Stimulated activated CD4-positive, alpha-beta T cell treated with anti-CD3 and anti-CD28 coated beads, Interleukin-1b, Interleukin-23, amount 100 ng/mL, for 24 hours (primary cell): ENCODE measurements at regions not wholly inside any gene's neighbourhood (a gene's known extent, or its start where the extent isn't known, plus 50 kb on each side); places are given as distances from the start of the nearest gene placed in this dataset.
"Not testable (repeated sequence)": the region's sequence is repeated elsewhere in the genome, so short reads cannot be mapped to it uniquely, and the experiment has no call there.

Source experiments
- DNase-seq, 4 experiments: peaks; one replicate each; pipeline ENCODE4 v3.0.0-alpha.2; 2020; ENCODE audit warnings: low read depth in 4 of 4, low spot score in 1 of 4

- DNase-seq, result no peak
These were observed 832.3 kb upstream of the SLC10A2 start for GRCh38 chr13:103898481-103898880.

DNA sequence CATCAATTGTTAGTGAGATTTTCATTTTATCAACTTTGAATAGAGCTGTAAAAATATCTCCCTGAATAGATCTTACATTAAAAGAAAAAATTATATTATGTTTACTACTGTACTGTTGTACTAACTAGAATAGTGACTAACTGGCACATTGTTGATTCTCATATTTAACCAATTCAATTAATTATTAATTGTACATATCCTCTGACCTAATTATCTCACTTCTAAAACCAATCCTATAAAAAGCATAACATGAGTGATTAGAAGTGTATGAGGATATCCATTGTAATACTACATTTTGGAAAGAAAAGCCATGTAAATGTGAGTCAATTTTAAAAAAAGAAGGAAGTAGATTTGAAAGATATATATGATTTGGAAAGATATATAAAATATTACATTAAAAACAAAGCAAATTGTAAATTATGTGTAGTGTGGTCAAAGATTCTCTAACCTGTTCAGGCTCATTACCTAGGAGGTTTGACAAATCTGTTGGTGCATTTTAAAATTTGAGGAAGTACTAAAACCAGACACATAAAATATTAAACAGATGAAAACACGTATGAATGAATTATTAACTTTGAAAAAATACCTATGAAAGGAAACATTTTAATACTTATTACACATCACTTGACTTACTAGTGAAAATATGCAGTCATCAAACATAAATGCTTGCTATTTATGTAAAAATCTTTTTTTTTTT lies 829.8 kb upstream of the SLC10A2 start:
- DNase-seq, result no peak

GRCh38 chr13:103894626-103895025 lies 828.4 kb upstream of the SLC10A2 start:
- no peak for DNase-seq

- no peak for DNase-seq
These were observed 818.0 kb upstream of the SLC10A2 start for GRCh38 chr13:103884101-103884723.

GRCh38 chr13:103883698-103884097 lies 817.5 kb upstream of the SLC10A2 start:
- no peak for DNase-seq

- no peak for DNase-seq
These were observed 816.9 kb upstream of the SLC10A2 start for GRCh38 chr13:103883164-103883563.

- DNase-seq, result not testable (repeated sequence)
These were observed 813.9 kb upstream of the SLC10A2 start for GRCh38 chr13:103880146-103880545.

- no peak for DNase-seq
These were observed 812.8 kb upstream of the SLC10A2 start for GRCh38 chr13:103878891-103879605.

DNA sequence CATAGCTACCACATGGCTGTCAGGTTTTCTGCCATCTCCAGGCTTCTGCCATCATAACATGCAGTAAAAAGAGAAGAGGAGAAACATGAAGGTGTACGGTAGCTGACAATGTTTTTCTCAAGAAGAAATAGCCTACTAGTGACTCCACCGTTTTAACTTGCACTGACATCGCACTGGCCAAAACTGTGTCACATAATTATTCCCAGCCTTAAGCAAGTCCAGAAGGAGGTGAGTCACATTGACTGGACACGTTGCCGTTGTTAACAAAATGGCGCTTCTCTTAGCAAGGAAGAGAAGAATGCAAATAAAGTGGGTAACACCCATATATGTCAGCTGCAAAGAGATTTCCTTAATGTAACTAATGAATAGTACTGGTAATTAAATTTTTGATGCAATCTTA lies 810.4 kb upstream of the SLC10A2 start:
- no peak for DNase-seq

- DNase-seq, result no peak
These were observed 807.5 kb upstream of the SLC10A2 start for GRCh38 chr13:103873725-103874124.

- no peak for DNase-seq
These were observed 799.8 kb upstream of the SLC10A2 start for GRCh38 chr13:103866048-103866447.

DNA sequence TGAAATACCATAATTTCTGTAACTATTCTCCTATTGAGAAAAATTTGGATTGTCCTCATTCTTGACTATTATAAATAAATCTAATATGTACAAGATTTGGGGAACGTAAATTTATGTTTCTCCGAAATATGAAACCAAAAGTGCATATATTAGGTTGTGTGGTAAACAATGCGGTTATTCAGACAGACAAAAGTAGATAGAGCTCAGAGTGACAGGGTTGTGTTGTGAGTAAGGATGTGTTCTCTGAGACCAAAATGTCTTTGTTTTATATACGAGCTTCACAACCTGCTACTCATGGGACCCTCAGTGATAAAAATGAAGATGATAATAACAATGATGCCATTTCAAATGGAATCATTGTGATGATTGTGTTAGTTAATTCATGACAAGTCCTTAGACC lies 796.3 kb upstream of the SLC10A2 start:
- no peak for DNase-seq

GRCh38 chr13:103859952-103860351 lies 793.7 kb upstream of the SLC10A2 start:
- no peak for DNase-seq

DNA sequence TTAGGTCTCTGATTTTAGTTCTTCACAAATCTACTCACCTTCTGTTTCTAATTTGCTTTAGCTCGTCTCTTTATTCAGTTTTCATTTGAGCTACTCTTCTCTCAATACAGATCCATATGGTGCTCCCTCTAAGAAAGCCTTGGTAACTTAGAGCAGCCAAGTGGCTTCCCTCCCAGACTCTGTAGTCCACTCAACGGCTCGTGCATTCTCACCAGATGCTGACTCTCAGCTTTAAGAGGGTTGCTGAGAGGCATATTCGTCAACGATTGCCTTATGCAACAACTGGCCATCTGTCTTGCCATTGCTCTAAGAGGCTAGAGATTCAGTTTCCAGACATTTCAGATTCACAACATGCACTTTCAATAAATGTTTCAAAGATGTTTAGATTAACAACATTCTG lies 785.8 kb upstream of the SLC10A2 start:
- no peak for DNase-seq

GRCh38 chr13:103844471-103844870 lies 778.3 kb upstream of the SLC10A2 start:
- DNase-seq, result no peak

GRCh38 chr13:103839460-103839859 lies 773.2 kb upstream of the SLC10A2 start:
- DNase-seq, result no peak

DNA sequence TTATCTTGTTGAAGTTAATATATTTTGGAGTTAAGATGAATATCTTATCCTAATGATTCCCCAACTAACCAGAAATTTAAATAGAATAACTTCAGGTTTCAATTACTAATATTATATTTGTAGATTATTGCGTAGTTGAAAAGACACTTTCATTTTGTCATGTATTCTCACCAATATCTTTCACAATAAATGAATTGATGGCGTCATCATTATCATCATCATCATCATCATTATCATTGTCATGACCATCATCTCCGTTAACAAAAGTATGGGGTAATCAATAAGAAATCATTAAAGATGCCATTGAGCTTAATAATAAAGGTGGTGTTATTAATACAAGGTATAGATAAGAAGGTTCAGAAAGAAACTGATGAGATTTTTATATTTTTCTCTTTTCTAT lies 768.8 kb upstream of the SLC10A2 start:
- DNase-seq, result no peak

DNA sequence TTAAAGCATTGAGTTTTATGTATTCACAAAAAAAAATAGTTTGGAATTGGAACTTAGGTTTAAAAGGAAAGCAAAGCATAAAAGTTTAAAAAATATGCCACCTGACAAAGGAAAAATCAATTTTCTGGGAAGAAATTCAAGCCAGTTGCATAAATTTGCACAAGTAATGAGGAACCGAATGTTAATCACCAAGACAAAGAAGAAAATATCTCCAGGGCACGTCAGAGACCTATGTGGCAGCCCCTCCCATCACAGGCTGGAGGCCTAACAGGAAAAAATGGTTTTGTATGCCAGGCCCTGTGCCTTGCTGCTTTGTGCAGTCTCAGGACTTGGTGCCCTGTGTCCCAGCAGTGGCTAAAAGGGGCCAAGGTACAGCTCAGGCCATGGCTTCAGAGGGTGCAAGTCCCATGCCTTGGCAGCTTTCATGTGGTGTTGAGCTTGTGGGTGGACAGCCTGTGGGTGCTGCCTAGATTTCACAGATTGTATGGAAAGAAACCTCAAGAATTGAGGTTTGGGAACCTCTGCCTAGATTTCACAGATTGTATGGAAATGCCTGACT lies 767.2 kb upstream of the SLC10A2 start:
- no peak for DNase-seq

DNA sequence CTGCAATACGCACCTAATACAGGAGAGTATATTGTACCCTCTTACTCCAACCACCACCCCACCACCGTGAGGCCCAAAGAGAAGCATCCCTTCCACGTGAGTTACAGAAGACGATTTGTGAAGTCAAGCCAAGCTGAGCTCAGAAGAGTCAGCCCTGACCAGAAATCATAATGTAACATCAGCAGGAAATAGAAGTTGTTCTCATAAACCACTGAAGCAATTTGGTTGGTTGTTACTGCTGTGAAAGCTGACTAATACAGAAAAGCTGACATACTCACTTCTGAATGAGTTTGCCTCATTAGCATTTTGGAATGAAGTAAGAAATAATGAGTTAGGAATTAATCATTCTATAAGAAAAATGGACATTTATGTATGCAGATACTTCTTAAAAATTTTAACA lies 749.4 kb upstream of the SLC10A2 start:
- DNase-seq, result no peak

DNA sequence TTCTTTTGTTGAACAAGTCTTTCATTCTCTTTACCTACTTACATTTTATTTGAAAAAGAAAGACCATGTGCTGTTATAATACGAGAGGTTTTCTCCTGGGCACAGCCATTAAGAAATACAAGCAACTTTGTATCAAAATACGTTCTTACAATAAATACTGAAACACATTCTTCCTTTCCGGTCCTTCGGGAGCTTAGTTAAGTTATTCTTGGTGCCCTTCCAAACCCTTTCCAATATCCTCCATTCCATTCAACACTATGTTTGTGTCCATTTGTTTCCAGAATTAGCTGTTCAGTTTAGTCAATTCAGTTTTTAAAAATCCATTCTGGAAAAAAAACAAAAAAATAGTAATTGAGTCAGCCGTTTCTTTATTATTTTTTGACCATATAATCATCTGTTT lies 746.8 kb upstream of the SLC10A2 start:
- DNase-seq, result no peak

DNA sequence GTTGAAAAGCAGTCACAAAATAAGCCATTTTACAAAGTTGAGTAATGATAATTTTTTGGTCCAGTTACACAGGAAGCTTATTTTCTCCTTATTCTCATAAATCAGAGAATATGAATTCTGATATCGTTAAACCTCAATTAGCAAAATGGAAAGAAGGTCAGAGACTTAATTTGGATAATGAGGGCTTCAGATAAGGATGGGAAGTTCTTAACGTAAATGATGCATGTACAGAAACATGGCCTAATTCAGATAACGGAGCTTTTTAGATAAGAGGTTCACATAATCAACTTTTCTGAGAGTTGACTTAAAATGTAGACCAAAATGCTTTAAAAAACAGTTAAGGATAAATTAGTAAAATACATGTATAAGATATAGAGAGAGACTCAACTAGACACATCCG lies 746.3 kb upstream of the SLC10A2 start:
- no peak for DNase-seq

DNA sequence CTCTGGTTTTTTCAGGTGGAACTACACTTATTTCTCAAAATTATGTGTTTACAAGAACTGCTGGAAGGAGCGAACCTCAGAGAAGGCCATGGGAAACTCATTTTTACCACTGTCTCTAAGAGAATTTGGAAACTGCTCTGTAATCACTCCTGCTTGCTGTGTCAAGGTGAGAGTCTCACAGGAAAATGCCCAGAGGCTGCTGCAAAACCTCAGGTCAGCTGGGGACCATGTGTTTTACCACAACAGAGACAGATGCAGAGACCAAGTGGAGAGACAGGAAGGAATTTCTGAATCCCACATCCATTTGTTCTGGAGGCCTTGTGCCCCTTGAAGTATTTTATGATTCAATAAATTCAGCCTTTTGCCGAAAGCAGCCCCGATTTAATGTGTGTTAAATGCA lies 743.8 kb upstream of the SLC10A2 start:
- DNase-seq, result no peak
